Stomach (tissue), 4 donors: ENCODE measurements at regions not wholly inside any gene's neighbourhood (a gene's known extent, or its start where the extent isn't known, plus 50 kb on each side); places are given as distances from the start of the nearest gene placed in this dataset.

Source experiments
- CTCF ChIP-seq, 7 experiments: fragments of 450-650 bp in 4 of 7; fragments of 200-600 bp in 3 of 7; sonication (generic) in 3 of 7; IDR thresholded peaks; one replicate each; pipeline ENCODE4 v1.5.1; 2016 to 2019; ENCODE audit warnings: antibody characterized with exemption in 7 of 7, control low read depth in 2 of 7, mild to moderate bottlenecking in 1 of 7
- EP300 ChIP-seq: sonication (generic); formaldehyde crosslinking; IDR thresholded peaks from one replicate; pipeline ENCODE4 v1.6.1; 2017; ENCODE audit warnings: antibody characterized with exemption

GRCh38 chr13:37401721-37402120 lies 196.8 kb downstream of the POSTN start:
- TF ChIP-seq CTCF (IDR thresholded peaks at IDR 0.05) (no peak), EP300 (no peak)
